ENCODE measurements at regions not wholly inside any gene's neighbourhood (a gene's known extent, or its start where the extent isn't known, plus 50 kb on each side); places are given as distances from the start of the nearest gene placed in this dataset.
"Not testable (repeated sequence)": the region's sequence is repeated elsewhere in the genome, so short reads cannot be mapped to it uniquely, and the experiment has no call there.

DNA sequence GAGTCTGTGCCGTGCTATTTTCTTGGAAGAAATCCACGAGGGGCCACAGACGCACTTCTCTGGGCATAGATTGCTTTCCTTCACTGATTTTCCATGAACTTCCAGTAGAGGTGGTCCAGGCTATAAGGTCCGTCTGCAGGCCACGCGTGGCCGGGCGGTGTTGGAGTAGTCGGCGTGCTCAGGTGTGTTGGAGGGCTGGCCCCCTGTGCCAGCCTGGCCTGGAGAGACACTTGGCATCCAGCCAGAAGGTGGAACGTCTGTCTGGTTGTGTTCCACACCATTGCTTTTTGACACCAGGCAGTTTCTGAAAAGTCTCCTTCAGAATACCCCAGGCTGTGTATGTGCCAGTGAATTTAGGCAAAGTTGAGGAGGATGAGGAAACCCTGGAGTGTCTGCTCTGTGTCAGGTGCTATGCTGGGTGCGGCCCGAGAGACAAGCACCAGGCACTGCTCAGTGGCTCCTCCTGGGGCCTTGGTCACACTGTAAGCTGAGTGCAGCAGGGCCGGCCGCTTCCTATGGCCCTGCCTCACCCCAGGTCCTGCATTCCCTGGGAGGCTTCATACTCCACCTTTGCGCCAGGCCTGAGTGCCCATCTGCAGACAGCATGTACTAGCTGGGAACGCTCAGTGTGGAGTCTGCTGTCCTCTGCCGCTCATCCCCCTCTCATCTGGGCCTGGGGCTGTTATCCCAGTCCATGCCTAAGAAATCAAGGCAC, 52.1 kb upstream of the TAMM41 start:
- no peak for DNase-seq (ENCODE audit: low read depth)
- no peak overlapping the region for H3K4me3 ChIP-seq (ENCODE audit: low read depth, low read length)
- TF ChIP-seq, protein P1, sequence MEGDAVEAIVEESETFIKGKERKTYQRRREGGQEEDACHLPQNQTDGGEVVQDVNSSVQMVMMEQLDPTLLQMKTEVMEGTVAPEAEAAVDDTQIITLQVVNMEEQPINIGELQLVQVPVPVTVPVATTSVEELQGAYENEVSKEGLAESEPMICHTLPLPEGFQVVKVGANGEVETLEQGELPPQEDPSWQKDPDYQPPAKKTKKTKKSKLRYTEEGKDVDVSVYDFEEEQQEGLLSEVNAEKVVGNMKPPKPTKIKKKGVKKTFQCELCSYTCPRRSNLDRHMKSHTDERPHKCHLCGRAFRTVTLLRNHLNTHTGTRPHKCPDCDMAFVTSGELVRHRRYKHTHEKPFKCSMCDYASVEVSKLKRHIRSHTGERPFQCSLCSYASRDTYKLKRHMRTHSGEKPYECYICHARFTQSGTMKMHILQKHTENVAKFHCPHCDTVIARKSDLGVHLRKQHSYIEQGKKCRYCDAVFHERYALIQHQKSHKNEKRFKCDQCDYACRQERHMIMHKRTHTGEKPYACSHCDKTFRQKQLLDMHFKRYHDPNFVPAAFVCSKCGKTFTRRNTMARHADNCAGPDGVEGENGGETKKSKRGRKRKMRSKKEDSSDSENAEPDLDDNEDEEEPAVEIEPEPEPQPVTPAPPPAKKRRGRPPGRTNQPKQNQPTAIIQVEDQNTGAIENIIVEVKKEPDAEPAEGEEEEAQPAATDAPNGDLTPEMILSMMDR (conservative IDR thresholded peaks at IDR 0.05; ENCODE audit: low read depth, low read length), result no peak

DNA sequence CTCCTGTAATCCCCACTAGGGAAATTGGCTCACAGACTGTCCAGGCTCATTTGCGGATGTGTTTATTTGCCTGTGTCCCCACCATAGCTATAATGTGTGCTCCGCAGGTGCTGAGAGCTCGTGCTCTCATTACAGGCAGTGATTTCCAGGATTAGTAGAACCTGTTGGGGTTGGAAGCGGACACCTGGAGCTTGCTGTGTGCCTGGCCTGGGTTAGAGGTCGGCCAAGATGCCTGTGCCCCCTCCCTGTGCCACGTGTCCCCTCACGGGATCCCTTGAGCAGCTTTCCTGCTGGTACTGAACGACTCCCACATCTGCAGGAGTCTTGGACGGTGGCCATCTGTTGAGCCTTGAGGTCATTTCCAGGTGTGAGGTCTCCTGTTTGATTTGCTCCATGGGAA, 52.7 kb upstream of the TAMM41 start:
- H3K4me3 ChIP-seq (ENCODE audit: low read depth, low read length); DNase-seq (ENCODE audit: low read depth): not testable (repeated sequence)

DNA sequence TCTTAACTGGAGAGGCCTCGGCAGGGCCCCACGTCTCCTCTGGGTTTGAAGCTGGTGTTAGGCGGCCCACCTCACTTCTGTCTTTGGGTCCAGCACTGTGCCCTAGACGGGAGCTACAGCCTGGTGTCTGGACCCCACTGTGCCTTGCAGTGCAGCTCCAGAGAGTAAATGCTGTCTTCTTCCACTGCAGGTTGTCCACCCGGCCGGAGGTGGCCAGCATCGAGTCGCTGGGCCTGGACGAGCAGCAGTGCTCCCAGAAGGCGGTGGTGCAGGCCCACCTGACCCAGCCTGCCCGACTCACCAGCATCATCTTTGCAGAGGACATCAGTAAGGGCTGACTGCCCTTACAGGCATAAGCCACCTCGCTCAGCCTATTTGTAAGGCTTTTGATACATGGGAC, 53.1 kb upstream of the TAMM41 start:
- TF ChIP-seq, protein P1 (conservative IDR thresholded peaks at IDR 0.05; ENCODE audit: low read depth, low read length), result no peak
- DNase-seq (ENCODE audit: low read depth), result no peak
- H3K4me3 ChIP-seq (ENCODE audit: low read depth, low read length), result no peak overlapping the region

DNA sequence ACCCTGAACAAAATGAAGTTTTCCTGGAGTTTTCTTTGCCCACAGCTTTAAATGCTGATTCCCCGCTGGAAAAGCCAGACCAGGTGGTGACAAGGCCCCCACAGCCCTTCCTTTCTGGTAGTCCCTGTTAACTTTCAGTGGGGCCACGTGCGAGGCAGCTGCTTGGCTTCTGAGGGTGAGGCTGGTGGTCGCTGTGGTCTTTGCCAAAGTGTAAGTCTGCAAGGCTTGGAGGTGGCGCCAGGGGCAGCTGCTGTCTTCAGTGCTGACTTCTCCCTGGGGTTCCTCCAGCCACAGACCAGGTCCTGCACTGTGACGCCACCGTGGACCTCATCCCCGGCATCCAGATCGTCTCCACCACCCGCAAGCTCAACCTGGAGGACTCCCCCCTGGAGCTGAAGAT, 54.1 kb upstream of the TAMM41 start:
- DNase-seq (ENCODE audit: low read depth), result no peak
- H3K4me3 ChIP-seq (ENCODE audit: low read depth, low read length), result no peak overlapping the region
- TF ChIP-seq, protein P1 (conservative IDR thresholded peaks at IDR 0.05; ENCODE audit: low read depth, low read length), result no peak

DNA sequence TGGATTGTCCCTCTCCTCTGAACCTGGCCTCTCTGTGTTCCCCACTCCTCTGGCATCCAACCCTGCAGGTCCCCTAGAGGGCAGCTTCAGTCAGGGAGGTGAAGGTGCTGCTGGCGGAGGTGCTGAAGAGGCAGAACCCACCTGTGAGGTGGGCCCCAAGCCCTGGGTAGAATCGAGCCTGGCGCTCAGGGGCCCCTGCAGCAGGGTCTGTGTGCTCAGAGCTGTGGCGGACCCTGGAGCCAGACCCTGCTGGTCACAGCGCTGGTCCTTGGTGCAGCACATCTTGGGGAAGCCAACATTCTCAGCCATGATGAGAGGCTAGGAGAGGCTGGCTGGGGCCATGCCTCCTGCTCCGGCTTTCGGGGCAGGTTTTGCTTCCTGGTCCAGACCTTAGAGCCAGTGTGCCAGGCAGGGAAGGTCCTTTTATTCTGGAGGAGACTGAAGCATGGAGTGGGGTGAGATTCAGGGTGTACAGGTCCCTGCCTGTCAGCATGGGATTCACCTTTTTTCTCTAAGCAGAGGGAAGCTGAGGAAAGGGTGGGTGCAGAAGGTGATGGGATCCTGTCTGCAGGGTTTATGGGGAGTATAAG, 54.7 kb upstream of the TAMM41 start:
- DNase-seq (ENCODE audit: low read depth), result no peak
- no peak overlapping the region for H3K4me3 ChIP-seq (ENCODE audit: low read depth, low read length)
- TF ChIP-seq, protein P1 (conservative IDR thresholded peaks at IDR 0.05; ENCODE audit: low read depth, low read length), result no peak

DNA sequence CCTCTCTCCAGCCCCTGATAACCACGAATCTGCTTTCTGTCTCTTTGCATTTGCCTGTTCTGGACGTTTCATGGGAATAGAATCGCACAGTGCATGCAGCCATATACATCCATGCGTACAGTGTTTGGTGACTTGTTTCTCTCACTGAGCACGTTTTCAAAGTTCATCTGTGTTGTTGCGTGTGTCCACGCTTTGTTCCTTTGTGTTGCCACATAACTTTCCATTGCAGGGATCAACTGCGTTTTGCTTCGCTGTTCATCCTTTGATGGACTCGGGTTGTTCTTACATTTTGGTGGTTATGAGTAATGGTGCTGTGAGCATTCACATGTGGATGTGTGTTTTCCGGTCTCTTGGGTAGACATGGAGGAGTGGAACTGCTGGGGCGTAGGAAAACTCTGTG, 56.4 kb upstream of the TAMM41 start:
- no peak for DNase-seq (ENCODE audit: low read depth)
- H3K4me3 ChIP-seq (ENCODE audit: low read depth, low read length), result no peak overlapping the region
- TF ChIP-seq, protein P1 (conservative IDR thresholded peaks at IDR 0.05; ENCODE audit: low read depth, low read length), result no peak

DNA sequence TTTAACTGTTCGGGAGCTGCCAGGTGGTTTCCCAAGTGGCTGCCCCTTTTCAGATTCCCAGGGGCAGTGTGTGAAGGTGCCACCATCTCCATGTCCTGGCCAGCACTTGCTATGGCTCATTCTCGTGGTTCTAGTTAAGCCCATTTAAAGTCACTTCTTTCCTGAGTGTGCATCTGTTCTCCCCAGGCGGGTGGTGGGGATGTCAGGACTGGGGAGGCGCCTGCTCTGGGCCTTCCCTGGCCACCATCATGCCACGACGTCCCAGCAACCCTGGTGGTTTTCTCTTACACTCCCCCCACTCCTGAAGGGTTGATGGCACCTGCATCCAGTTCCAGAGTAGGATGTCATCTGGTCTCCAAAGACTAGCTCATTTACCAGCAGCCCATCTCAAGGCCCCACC, 56.8 kb upstream of the TAMM41 start:
- TF ChIP-seq, protein P1 (conservative IDR thresholded peaks at IDR 0.05; ENCODE audit: low read depth, low read length), result no peak
- no peak for DNase-seq (ENCODE audit: low read depth)
- no peak overlapping the region for H3K4me3 ChIP-seq (ENCODE audit: low read depth, low read length)
